Aorta (tissue), 5 donors: ENCODE measurements at regions not wholly inside any gene's neighbourhood (a gene's known extent, or its start where the extent isn't known, plus 50 kb on each side); places are given as distances from the start of the nearest gene placed in this dataset.
"Not testable (repeated sequence)": the region's sequence is repeated elsewhere in the genome, so short reads cannot be mapped to it uniquely, and the experiment has no call there.

Source experiments
- ATAC-seq: fragments of 200-7000 bp; cut with Tn5 transposase; one replicate; pipeline ENCODE4 v1.9.1; 2022; ENCODE audit warnings: moderate library complexity; ENCODE audit not compliant: low FRiP score
- DNase-seq, 2 donors: peaks; one replicate each; pipeline ENCODE4 v3.0.0-alpha.2; 2020
- H3K27ac ChIP-seq, 2 donors: one replicate each; pipeline ENCODE4 v1.5.1; 2013; ENCODE audit warnings: low read length in 2 of 2, mild to moderate bottlenecking in 2 of 2, moderate library complexity in 2 of 2, control low read depth in 1 of 2, inconsistent platforms in 1 of 2, low read depth in 1 of 2
- H3K27me3 ChIP-seq, 2 donors: one replicate each; pipeline ENCODE4 v1.6.1; 2013; ENCODE audit warnings: control low read depth in 1 of 2, low read length in 1 of 2, mild to moderate bottlenecking in 1 of 2, moderate library complexity in 1 of 2; ENCODE audit not compliant: insufficient read depth in 2 of 2, control insufficient read depth in 1 of 2
- H3K36me3 ChIP-seq, 2 donors: one replicate each; pipeline ENCODE4 v1.6.1; 2013; ENCODE audit warnings: control low read depth in 1 of 2, low read length in 1 of 2, mild to moderate bottlenecking in 1 of 2; ENCODE audit not compliant: insufficient read depth in 2 of 2, control insufficient read depth in 1 of 2
- H3K4me1 ChIP-seq, 2 donors: one replicate each; pipeline ENCODE4 v1.6.1; 2013; ENCODE audit warnings: low read length in 2 of 2, control low read depth in 1 of 2, mild to moderate bottlenecking in 1 of 2, moderate library complexity in 1 of 2; ENCODE audit not compliant: insufficient read depth in 2 of 2, control insufficient read depth in 1 of 2
- H3K4me3 ChIP-seq, 2 donors: one replicate each; pipeline ENCODE4 v1.5.1; 2013; ENCODE audit warnings: low read length in 2 of 2, control low read depth in 1 of 2, mild to moderate bottlenecking in 1 of 2
- H3K9me3 ChIP-seq: one replicate; pipeline ENCODE4 v1.6.1; 2013; ENCODE audit warnings: mild to moderate bottlenecking, low read length; ENCODE audit not compliant: control insufficient read depth
- WGBS, 2 donors: extraction: QIAGEN DNeasy Blood & Tissue Kit; methylation state at CpG; one replicate each; pipeline ENCODE4 v1.1.7; 2013; 5-methylcytosine and 5-hydroxymethylcytosine counted together
- intact Hi-C, 2 donors: fragments of 100-400 bp; cut with DNase I; formaldehyde crosslinking; loops; one replicate each; pipeline versions ENCODE4 v1.14.2 to v1.15.0; 2022
- donor health status: healthy with polysubstance abuse.
- donor health status: Bipolar disorder and iron deficiency.
- donor health status: DM: no; HTN: no; CAD: no.
- donor health status: DM: no; HTN: no; CAD: no.
- donor health status: DM: yes; HTN: yes; CAD: no.

DNA sequence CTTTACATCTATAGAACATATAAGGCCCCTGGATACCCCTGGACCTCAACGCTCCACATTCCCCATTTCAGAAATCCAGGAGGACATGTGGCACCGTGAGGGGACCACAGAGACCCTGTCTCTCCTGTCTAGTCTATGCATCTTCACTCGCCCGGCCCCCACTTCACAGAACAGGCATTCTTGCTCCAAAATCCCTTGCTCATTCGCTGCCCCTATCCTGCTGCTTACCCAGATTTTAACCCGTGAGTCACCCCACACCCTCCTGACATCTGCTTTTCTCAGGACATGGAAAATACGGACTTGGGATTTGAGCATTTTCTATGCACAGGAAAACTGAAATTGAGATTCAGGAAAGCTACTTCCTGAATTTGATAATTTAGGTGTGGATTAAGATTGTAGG lies 279.3 kb upstream of the FAM240B start:
- H3K9me3 ChIP-seq, intact Hi-C loops, H3K4me1 ChIP-seq, H3K36me3 ChIP-seq, H3K27me3 ChIP-seq, ATAC-seq, H3K27ac ChIP-seq, DNase-seq, H3K4me3 ChIP-seq: not testable (repeated sequence)
- 68 to 70% methylated on average over 7 of the region's 7 CpGs for WGBS, 2 donors

DNA sequence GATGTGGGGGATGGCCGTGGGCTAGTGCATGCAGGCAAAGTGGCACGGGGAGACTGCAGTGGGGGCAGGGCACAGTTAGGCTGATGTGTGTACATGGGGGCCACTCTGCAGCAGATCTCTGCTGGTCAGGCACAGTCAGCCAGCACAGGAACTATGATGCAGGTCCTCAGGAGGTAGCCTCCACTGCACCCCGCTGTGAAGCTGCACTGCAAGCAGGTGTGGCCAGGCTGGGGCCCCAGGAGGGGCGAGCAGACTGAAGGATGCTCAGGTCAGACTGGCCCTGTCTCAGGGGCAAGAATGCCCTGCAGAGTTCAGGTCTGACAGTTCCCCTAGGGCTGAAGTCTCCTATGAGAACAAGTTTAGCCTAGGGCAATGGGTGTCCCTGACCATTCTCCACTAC lies 273.8 kb upstream of the FAM240B start:
- H3K36me3 ChIP-seq, H3K4me1 ChIP-seq, H3K4me3 ChIP-seq, H3K27me3 ChIP-seq, intact Hi-C loops, H3K27ac ChIP-seq, H3K9me3 ChIP-seq: not testable (repeated sequence)
- WGBS, 2 donors, result 92 to 94% methylated on average over 2 of the region's 4 CpGs
- ATAC-seq, result peak; percentile 44
- peak in 1 of 2 donors; percentile 48 for DNase-seq

DNA sequence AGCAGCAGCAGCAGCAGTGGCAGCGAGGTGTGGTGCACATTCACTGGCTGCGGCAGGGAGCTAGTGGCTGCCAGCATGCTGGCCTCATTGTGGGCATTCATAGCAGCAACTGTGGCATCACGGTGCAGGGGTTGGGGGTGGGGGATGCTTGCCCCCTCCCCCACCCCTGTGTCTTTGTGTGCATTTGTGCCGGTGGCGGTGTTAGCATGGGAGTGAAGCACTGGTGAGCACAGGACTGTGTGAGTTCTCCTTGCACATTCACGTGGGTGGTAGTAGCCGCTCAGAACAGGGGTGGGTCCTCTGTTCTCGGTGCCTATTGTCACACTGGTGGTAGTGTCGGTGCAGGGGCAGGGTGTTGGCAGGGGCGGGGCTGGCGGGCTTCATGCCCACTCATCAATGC lies 273.2 kb upstream of the FAM240B start:
- DNase-seq (peak in 1 of 2 donors; percentile 74), ATAC-seq (peak; percentile 58)
- H3K27ac ChIP-seq, H3K36me3 ChIP-seq, H3K9me3 ChIP-seq, H3K27me3 ChIP-seq, H3K4me3 ChIP-seq, H3K4me1 ChIP-seq, intact Hi-C loops: not testable (repeated sequence)
- WGBS, 2 donors, result 83 to 87% methylated on average over 11 of the region's 11 CpGs

DNA sequence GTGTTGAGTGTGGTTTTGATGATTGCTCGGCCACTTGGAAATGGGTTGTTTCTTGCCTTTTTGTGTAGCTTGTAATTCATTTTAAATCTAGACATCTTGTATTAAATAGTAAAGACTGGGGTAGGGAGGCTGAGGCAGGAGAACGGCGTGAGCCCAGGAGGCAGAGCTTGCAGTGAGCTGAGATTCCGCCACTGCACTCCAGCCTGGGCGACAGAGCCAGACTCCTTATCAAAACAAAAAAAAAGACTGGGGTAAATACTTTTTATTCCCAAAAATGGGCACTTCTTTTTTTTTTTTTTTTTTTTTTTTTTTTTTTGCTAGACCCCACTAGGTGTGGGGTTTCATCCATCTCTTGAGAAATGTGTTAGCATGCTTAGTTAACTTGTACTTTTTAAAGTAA lies 258.8 kb upstream of the FAM240B start:
- H3K27me3 ChIP-seq, H3K4me3 ChIP-seq, H3K27ac ChIP-seq, H3K4me1 ChIP-seq, ATAC-seq, H3K9me3 ChIP-seq, H3K36me3 ChIP-seq, DNase-seq, intact Hi-C loops: not testable (repeated sequence)
- WGBS, 2 donors, result 84 to 88% methylated on average over 4 of the region's 5 CpGs

DNA sequence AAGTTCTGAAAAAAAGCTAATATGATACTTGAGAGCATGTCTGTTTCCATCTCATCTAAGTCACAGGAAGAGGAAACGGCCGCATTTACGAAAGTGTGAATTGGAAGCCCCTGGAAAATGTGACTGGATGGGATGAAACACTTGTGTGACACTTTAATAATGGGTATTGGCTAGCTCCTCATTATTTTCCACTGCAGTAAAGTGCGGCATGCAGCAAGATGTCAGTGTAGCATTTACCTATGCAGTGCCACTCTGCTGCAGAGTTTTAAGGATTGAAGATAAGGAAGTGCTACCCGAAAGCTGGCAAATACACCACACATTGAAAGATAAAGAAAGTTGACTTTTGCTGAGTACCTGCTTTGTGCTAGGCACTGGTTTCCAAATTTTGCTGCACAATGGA lies 249.5 kb upstream of the FAM240B start:
- 58 to 76% methylated on average over 3 of the region's 5 CpGs for WGBS, 2 donors
- H3K27me3 ChIP-seq, intact Hi-C loops, ATAC-seq, H3K27ac ChIP-seq, H3K9me3 ChIP-seq, H3K4me3 ChIP-seq, DNase-seq, H3K36me3 ChIP-seq, H3K4me1 ChIP-seq: not testable (repeated sequence)

DNA sequence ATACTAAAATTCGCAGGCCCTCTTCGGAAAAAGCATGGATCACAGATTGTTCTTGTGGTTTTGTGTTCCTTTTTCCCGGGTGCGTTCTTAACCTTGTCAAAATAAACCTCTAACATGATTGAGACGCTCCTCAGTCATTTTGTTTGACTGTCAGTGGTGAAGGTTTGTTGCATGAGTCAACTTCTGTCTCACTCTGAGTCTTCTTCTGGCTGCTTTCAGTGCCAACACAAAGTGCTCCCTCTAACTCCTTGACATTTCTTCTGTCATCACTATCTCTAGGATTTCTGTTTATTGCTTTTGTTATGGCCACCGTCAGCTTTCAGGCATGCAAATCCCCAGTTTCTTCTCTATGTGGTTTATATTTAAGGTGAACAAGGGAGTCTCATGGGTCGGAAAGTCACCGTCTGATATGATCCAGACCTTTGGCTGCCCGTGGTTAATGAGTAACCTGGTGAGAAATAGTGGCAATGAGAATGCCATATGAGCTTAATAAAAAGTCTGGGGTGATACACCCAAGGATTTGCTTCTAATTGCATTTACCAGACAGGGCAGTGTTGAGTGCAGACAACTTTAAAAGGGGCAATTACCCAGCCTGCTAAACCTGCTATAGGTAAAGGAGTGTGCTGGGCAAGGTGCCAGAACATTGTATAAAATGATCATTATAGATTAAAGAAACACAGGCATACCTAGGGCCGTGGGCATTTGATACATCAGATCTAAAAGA lies 248.9 kb upstream of the FAM240B start:
- ATAC-seq, result not testable (repeated sequence)

DNA sequence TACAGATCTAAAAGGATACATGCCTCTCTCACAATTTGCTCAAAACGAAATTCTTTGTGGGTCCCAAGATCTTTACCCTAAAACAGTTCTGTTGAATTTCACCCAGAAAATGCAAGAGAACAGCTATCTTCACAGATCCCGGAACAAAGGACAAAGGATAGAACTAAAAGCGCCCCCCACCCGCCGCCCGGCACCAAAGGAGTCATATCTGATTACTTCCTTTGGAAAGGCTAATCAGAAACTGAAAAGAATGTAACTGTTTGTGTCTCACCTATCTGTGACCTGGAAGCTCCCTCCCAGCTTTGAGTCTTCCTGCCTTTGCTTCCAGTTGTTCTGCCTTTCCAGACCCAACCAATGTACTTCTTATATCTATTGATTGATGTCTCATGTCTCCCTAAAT lies 247.9 kb upstream of the FAM240B start:
- intact Hi-C loops, H3K27ac ChIP-seq, DNase-seq, H3K36me3 ChIP-seq, H3K27me3 ChIP-seq, H3K9me3 ChIP-seq, H3K4me3 ChIP-seq, ATAC-seq, H3K4me1 ChIP-seq: not testable (repeated sequence)
- no CpG with 5 or more reads among the region's 6 CpGs for WGBS, 2 donors

More for the DNA sequence above, 248.9 kb upstream of the FAM240B start:
- intact Hi-C loops, H3K27ac ChIP-seq, H3K36me3 ChIP-seq, H3K9me3 ChIP-seq, DNase-seq, H3K4me1 ChIP-seq, H3K27me3 ChIP-seq, H3K4me3 ChIP-seq: not testable (repeated sequence)
- WGBS, 2 donors, result 30 to 46% methylated on average over 3 to 5 of the region's 10 CpGs

DNA sequence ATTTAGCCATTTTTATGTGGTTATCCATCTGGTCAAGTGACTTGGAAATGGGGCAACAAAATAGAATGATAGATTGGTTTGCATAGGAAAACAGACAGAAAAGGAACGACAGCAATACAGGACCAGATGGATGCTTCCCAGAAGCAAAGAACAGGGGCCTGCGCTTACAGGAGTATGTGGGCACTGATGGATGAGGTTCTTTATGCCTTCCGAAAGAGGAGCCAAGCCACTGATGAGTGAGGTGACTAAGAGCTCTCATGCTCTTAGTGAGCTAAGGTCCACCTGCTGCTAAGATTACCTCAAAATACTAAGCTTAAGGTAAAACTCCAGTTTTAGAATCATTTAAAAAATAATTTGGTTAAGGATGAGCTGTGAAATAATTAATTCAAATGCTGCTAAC lies 247.4 kb upstream of the FAM240B start:
- ATAC-seq, H3K4me1 ChIP-seq, H3K27ac ChIP-seq, H3K4me3 ChIP-seq, intact Hi-C loops, H3K36me3 ChIP-seq, H3K27me3 ChIP-seq, DNase-seq, H3K9me3 ChIP-seq: not testable (repeated sequence)
- no CpG with 5 or more reads among the region's 3 CpGs for WGBS, 2 donors

DNA sequence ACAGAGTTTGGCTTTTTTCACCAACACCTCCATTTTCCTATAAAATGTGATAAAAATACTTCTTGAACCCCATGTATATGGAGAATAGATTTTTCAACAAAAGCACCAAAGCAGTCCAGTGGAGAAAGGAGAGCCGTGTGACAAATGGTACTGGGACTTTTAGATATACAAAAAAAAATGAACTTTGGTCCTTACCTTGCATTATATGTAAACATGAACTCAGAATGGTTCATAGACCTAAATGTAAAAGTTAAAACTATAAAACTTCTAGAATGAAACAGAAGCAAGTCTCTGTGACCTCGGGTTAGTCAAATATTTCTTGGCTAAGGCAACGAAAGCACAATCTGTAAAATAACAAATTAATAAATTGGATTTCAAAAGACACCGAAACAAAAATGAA lies 239.9 kb upstream of the FAM240B start:
- intact Hi-C loops, ATAC-seq: not testable (repeated sequence)

More for the DNA sequence above, 239.9 kb upstream of the FAM240B start:
- not testable (repeated sequence) for H3K9me3 ChIP-seq, DNase-seq, H3K27ac ChIP-seq, H3K4me3 ChIP-seq, H3K36me3 ChIP-seq, H3K4me1 ChIP-seq, H3K27me3 ChIP-seq
- no CpG with 5 or more reads among the region's 4 CpGs for WGBS, 2 donors
